HG03097 (cell line): ENCODE measurements at regions not wholly inside any gene's neighbourhood (a gene's known extent, or its start where the extent isn't known, plus 50 kb on each side); places are given as distances from the start of the nearest gene placed in this dataset.
"Not testable (repeated sequence)": the region's sequence is repeated elsewhere in the genome, so short reads cannot be mapped to it uniquely, and the experiment has no call there.

Source experiments
- ATAC-seq: cut with Tn5 transposase; IDR thresholded peaks from one replicate; pipeline ENCODE4 v1.9.1; 2021; ENCODE audit not compliant: unreplicated experiment, low FRiP score

GRCh38 chr6:63476302-63476701 lies 96.0 kb upstream of the LOC128125822 start:
- no peak for ATAC-seq

- ATAC-seq, result no peak
Measured at GRCh38 chr6:63477422-63478040, 94.7 kb upstream of the LOC128125822 start.

- ATAC-seq, result no peak
Measured at GRCh38 chr6:63478734-63479133, 93.5 kb upstream of the LOC128125822 start.

GRCh38 chr6:63486196-63486595 lies 86.1 kb upstream of the LOC128125822 start:
- ATAC-seq, result no peak

- ATAC-seq, result no peak
Measured at GRCh38 chr6:63487103-63487813, 85.0 kb upstream of the LOC128125822 start.

GRCh38 chr6:63491119-63491518 lies 81.2 kb upstream of the LOC128125822 start:
- ATAC-seq, result no peak

GRCh38 chr6:63492476-63492875 lies 79.8 kb upstream of the LOC128125822 start:
- ATAC-seq, result no peak

- ATAC-seq, result no peak
Measured at GRCh38 chr6:63493557-63493956, 78.7 kb upstream of the LOC128125822 start.

- no peak for ATAC-seq
Measured at GRCh38 chr6:63496361-63496804, 75.9 kb upstream of the LOC128125822 start.

GRCh38 chr6:63502156-63502555 lies 70.1 kb upstream of the LOC128125822 start:
- no peak for ATAC-seq

- ATAC-seq, result no peak
Measured at GRCh38 chr6:63503199-63503598, 69.1 kb upstream of the LOC128125822 start.

GRCh38 chr6:63504777-63505384 lies 67.4 kb upstream of the LOC128125822 start:
- ATAC-seq, result peak; percentile 97

GRCh38 chr6:63507096-63507495 lies 65.2 kb upstream of the LOC128125822 start:
- no peak for ATAC-seq

- ATAC-seq, result no peak
Measured at GRCh38 chr6:63509652-63510352, 62.5 kb upstream of the LOC128125822 start.

- no peak for ATAC-seq
Measured at GRCh38 chr6:63510353-63510686, 62.0 kb upstream of the LOC128125822 start.

GRCh38 chr6:63510849-63511248 lies 61.4 kb upstream of the LOC128125822 start:
- ATAC-seq, result no peak

GRCh38 chr6:63514488-63515173 lies 57.6 kb upstream of the LOC128125822 start:
- ATAC-seq, result no peak

GRCh38 chr6:63515227-63515626 lies 57.1 kb upstream of the LOC128125822 start:
- ATAC-seq, result not testable (repeated sequence)

- no peak for ATAC-seq
Measured at GRCh38 chr6:63516186-63516944, 55.9 kb upstream of the LOC128125822 start.

- no peak for ATAC-seq
Measured at GRCh38 chr6:63517221-63517620, 55.1 kb upstream of the LOC128125822 start.
